ENCODE measurements at regions not wholly inside any gene's neighbourhood (a gene's known extent, or its start where the extent isn't known, plus 50 kb on each side); places are given as distances from the start of the nearest gene placed in this dataset.

- TF ChIP-seq AR (CRISPR knock-in tag; IDR thresholded peaks at IDR 0.05) (no peak), SOX15 (CRISPR knock-in tag; IDR thresholded peaks at IDR 0.05) (no peak), ZSCAN18 (CRISPR knock-in tag; IDR thresholded peaks at IDR 0.05) (no peak), ZNF425 (CRISPR knock-in tag; conservative IDR thresholded peaks at IDR 0.05) (no peak), PRRX2 (CRISPR knock-in tag; IDR thresholded peaks at IDR 0.05) (no peak), NR2C2 (CRISPR knock-in tag; IDR thresholded peaks at IDR 0.05) (no peak)
Measured at GRCh38 chr3:155019575-155019974, 60.5 kb upstream of the MME start (continued).

GRCh38 chr3:155018621-155019330 lies 61.3 kb upstream of the MME start:
- no peak overlapping the region for H3K4me3 Mint-ChIP-seq
- H3K27ac Mint-ChIP-seq = peak overlapping the region; percentile 24; the same call in 1 of the 2 replicates
- H3K9me3 Mint-ChIP-seq = no peaks in the 10 kb centered on the region
- H3K4me1 Mint-ChIP-seq = peaks cover 43% of the 10 kb centered on the region
- no peaks in the 10 kb centered on the region for H3K27me3 Mint-ChIP-seq (ENCODE audit: low read depth)
- ChIA-PET POLR2A (no interaction called here), CTCF (no interaction called here)
- DNase-seq (ENCODE audit: low spot score) (no peak), ATAC-seq (no peak; the same call in 1 of the 2 replicates)
- no peaks in the 10 kb centered on the region for H3K36me3 Mint-ChIP-seq
- TF ChIP-seq CBFB (CRISPR knock-in tag; IDR thresholded peaks at IDR 0.05; ENCODE audit: low read depth) (no peak), ZNF425 (CRISPR knock-in tag; conservative IDR thresholded peaks at IDR 0.05) (no peak), ZNF317 (CRISPR knock-in tag; IDR thresholded peaks at IDR 0.05; ENCODE audit: borderline replicate concordance, low read depth) (no peak), MYBL2 (CRISPR knock-in tag; IDR thresholded peaks at IDR 0.05) (no peak), E2F1 (CRISPR knock-in tag; IDR thresholded peaks at IDR 0.05) (no peak), MLX (CRISPR knock-in tag; IDR thresholded peaks at IDR 0.05) (no peak), CREM (CRISPR knock-in tag; IDR thresholded peaks at IDR 0.05) (no peak), AR (CRISPR knock-in tag; IDR thresholded peaks at IDR 0.05) (no peak), E2F4 (CRISPR knock-in tag; IDR thresholded peaks at IDR 0.05; ENCODE audit: borderline replicate concordance, low read depth) (no peak), JUN (CRISPR knock-in tag; IDR thresholded peaks at IDR 0.05) (no peak), ZBTB43 (CRISPR knock-in tag; IDR thresholded peaks at IDR 0.05) (no peak)

Data from WTC11 (cell line).